GM12864 (cell line): ENCODE measurements at regions not wholly inside any gene's neighbourhood (a gene's known extent, or its start where the extent isn't known, plus 50 kb on each side); places are given as distances from the start of the nearest gene placed in this dataset.

Source experiments
- DNase-seq: peaks from one replicate; pipeline ENCODE4 v3.0.0-alpha.2; 2011; ENCODE audit warnings: low read depth
- H3K4me3 ChIP-seq: 2 replicates; pipeline ENCODE4 v1.5.1; 2011; ENCODE audit warnings: mild to moderate bottlenecking, low read depth, low read length, control low read depth
- CTCF ChIP-seq: IDR thresholded peaks from 2 replicates; pipeline ENCODE4 v1.5.1; 2011; ENCODE audit warnings: low read depth, mild to moderate bottlenecking, moderate library complexity, low read length, control low read depth, inconsistent platforms; ENCODE audit errors: missing control alignments

- DNase-seq: no peak
- no peak overlapping the region for H3K4me3 ChIP-seq
Observed at GRCh38 chr6:71405416-71405815, 116.8 kb downstream of the OGFRL1 start.

GRCh38 chr6:71406865-71407860 is 118.6 kb downstream of the OGFRL1 start:
- no peak for TF ChIP-seq CTCF
- DNase-seq: no peak
- no peak overlapping the region for H3K4me3 ChIP-seq

More at GRCh38 chr6:71405416-71405815, 116.8 kb downstream of the OGFRL1 start:
- no peak for TF ChIP-seq CTCF

GRCh38 chr6:71408787-71409723 is 120.4 kb downstream of the OGFRL1 start:
- TF ChIP-seq CTCF: no peak
- no peak for DNase-seq
- H3K4me3 ChIP-seq: no peak overlapping the region

- no peak for DNase-seq
- no peak for TF ChIP-seq CTCF
- no peak overlapping the region for H3K4me3 ChIP-seq
Observed at GRCh38 chr6:71410164-71410566, 121.6 kb downstream of the OGFRL1 start.

- no peak overlapping the region for H3K4me3 ChIP-seq
- TF ChIP-seq CTCF: no peak
- no peak for DNase-seq
Observed at GRCh38 chr6:71410681-71411080, 122.1 kb downstream of the OGFRL1 start.

- DNase-seq: no peak
- TF ChIP-seq CTCF: no peak
- H3K4me3 ChIP-seq: no peak overlapping the region
Observed at GRCh38 chr6:71411882-71412281, 123.3 kb downstream of the OGFRL1 start.
